ENCODE measurements at regions not wholly inside any gene's neighbourhood (a gene's known extent, or its start where the extent isn't known, plus 50 kb on each side); places are given as distances from the start of the nearest gene placed in this dataset.

GRCh38 chr1:106756752-106757151, 299.7 kb upstream of the PRMT6 start:
- TF ChIP-seq CTCF (IDR thresholded peaks at IDR 0.05) (no peak), EZH2 (IDR thresholded peaks at IDR 0.05; ENCODE audit: borderline replicate concordance, insufficient read depth, low read depth, low read length, poor library complexity, severe bottlenecking) (no peak)
